DMS 273 (cell line): ENCODE measurements at regions not wholly inside any gene's neighbourhood (a gene's known extent, or its start where the extent isn't known, plus 50 kb on each side); places are given as distances from the start of the nearest gene placed in this dataset.
"Not testable (repeated sequence)": the region's sequence is repeated elsewhere in the genome, so short reads cannot be mapped to it uniquely, and the experiment has no call there.

Experiments used
- DNase-seq: peaks from one replicate; lab custom pipeline; 2025; ENCODE audit not compliant: unreplicated experiment; lab: John Stamatoyannopoulos, UW

DNA sequence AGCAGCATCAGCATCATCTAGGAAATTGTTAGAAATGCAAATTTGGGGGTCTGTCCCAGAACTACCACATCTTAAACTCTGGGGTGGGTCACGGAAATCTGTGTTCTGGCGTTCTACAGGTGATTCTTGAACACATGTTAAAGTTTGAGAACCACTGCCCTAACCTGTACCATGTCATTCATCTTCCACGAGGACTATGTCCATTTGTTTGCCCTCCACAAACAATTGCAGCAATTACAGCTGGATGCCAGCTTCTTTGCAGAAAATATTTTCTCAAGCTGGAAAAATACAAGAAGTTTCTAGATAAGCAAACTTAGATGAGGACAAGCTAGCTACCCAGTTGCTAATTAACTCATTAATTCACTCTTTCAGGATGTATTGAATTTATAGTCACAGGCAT lies 54.1 kb downstream of the MAFB start:
- no peak for DNase-seq

DNA sequence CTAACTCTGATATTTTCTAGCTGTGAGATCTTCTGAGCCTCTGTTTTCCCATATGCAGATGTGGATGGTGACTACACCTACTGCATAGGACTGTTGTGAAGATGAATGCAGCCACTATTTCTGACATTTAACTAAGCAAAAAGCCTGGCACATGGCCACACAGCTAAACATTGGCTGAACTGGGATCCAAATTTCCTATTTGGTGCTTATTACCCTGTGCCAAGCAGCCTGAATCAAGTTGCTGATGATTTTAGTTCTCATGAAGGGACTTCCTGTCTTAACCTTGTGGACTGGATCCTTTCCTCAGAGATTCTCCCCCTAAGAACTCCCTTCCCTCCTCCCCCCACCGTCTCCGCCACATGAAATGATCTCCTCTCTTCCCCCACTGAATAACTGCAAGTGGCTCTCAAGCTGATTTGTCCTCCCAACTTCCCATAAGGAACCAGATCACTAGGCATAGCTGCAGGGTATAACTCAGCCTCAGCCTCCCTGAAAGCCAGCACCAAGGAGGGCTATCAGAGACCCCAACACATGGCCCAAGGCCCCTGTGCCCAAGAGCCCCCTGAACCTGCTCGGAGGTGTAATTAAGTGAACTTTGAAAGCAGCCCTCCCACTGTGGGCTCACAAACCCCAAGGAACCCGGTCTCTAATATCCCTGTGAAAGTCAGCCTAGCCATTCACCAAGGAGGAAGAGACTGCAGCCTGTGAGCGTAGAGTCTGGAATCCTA lies 55.7 kb downstream of the MAFB start:
- DNase-seq, result no peak

DNA sequence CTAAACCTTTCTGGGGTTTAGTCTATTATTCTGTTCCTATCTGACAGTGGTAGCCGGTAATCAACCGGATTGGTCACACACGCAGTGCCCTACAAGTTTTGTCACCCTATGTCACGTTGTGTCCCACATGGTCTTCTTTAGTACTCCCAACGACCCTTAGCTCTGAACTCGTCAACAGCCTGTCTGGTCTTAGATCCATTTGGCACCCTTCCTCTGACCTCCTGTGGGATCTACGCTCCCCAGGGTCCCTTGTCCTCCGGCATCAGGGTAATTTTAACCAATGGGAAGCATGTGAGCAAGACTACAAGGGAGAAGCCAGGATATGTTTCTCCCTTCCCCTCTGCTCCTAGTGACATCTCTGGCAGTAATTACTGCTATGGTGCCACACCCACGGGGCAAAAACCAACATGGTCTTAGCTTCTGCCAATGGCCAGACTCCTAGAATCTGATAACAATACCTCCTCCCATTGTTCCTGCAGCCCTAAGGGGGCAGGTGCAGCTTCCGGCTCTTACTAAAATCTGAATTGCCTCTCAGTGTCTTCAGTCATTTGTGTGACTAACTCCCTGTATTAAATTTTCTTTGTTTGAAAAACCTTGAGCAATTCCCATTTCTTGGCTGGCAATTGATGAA lies 56.6 kb downstream of the MAFB start:
- DNase-seq, result no peak

DNA sequence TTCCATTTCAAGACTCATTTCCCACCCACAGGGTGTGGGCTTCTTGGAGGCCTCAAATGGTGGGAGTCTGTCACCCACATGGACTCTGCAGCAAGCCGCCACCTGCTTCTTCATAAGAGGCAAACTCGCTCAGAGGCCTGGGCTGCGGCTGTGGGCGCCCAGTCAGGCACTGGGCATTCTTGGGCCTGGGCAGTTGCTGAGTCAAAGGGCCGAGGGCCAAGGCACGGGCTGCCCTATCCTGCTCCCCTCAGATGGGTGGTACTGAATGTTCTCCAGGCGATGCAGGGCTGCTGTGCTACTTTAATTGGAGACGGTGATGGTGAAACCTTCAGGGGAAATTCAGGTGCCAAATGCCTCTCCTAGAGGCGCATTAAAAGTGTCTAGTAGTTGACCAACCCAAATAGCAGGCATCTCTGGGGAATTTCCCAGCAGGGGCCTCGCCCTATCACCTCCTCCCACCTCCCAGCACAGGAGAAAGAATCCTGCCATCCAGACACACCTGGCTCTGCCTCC lies 57.9 kb downstream of the MAFB start:
- DNase-seq, result no peak

DNA sequence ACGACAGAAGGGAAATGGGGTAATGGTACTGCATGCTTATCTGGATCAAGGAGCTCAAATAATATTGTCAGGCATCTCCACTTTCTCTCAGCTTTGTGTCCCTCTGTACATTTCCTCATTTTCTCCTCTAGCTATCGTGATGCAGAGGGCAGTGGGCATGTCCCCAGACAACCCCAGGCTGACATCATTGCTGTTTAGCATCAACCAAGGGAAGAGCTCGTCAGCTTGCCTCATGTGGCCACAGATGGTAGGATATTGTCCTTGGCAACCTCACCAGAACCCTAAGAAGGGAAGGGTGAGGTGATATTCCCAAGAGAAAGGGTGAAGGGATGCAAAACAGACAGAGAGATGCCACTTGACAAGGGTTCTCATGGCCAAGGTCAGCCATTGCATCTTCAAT lies 58.3 kb downstream of the MAFB start:
- peak; percentile 44 for DNase-seq

DNA sequence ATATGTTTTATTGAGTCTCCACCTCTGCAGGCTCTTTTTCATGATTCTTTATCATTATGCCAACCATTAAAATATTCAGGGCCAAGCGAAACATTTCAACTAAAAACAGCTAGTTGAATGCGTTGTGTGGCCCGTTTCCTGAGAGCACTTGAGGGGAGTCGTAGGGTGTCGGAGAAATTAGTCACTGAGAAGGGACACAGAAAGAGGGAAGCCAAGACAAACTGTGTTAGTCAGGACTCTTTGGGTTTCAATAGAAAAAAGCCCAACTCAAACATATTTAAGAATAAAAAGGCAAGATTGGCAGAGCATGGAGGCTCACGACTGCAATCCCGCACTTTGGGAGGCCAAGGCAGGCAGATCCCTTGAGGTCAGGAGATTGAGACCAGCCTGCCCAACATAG lies 58.9 kb downstream of the MAFB start:
- DNase-seq, result no peak

DNA sequence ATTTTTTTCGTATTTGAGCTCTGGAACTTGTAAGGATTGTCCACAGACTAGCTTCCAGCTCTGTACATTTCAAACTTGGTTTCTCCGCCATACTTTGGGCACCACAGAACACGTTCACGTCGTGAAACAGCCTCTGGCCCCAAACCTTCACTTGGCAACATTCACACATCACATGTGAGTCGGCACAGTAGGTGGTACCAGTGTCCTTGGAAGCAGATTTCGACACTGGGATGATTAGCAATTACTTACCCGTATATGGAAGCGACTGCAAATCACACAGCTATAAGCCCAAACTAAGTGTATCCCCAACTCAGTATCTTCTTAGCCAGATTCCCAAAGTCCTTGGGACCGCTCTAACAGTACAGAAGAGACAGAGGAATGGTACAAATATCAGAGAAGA lies 60.2 kb downstream of the MAFB start:
- peak; percentile 41 for DNase-seq

DNA sequence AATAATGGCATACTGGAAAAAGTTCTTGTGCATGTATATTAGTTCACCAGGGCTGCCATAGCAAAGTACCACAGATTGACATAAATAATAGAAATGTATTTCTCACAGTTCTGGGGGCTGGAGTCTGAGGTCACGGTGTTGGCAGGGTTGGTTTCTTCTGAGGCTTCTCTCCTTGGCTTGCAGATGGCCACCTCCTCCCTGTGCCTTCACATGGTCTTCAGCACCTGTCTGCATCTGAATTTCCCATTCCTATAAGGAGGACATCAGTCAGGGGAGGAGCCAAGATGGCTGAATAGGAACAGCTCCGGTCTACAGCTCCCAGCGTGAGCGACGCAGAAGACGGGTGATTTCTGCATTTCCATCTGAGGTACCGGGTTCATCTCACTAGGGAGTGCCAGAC lies 70.0 kb downstream of the MAFB start:
- not testable (repeated sequence) for DNase-seq

DNA sequence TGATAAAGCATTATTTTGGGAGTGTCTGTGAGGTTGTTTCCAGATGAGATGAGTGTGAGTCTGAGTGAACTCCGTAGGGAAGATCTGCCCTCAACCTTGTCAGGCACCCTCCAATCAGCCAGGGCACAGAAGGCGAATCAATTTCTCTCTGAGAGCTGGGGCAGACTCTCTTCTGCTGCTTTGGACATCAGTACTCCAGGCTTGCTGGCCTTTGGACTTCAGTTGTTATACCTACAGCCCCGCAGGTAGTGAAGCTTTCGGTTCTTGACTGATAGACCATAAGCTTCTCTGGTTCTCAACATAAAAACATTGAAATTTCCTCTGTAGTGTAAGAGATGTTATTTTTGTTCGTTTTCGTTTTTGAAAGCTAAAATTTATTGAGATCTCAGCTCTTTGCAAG lies 71.4 kb downstream of the MAFB start:
- no peak for DNase-seq

DNA sequence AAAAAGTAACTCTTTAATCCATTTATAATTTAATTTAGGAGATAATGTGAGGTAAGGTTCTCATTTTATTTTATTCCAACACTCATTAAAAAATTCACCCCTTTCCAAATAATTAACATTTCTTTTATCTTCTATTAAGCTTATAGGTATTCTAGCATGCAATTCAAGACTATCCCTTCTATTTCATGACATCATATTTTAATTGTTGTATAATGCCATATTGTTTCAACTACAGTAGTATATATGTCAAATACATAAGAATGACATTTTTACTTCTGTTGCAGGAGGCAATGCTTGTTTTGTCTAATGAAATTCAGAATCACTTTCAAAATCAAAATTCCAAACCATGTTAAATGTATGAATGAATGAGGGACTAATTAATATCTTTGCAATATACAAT lies 76.2 kb downstream of the MAFB start:
- DNase-seq, result no peak

DNA sequence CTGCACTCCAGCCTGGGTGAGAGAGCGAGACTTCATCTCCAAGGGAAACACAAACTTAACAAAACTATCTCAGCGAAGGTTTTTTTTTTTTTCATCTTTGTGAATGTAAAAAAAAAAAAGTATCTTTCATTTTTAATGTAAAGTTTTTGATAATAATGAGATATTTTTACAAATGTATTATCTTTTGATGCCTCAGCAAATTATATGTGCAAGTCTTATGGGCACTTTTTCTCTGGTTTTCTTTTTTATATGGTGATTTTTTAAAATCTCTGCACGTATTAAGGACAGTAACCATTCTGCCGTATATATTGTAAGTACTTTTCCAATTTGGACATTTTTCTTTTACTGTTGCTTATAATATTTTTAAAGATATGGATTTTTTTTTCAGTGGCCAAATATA lies 76.8 kb downstream of the MAFB start:
- DNase-seq, result no peak

DNA sequence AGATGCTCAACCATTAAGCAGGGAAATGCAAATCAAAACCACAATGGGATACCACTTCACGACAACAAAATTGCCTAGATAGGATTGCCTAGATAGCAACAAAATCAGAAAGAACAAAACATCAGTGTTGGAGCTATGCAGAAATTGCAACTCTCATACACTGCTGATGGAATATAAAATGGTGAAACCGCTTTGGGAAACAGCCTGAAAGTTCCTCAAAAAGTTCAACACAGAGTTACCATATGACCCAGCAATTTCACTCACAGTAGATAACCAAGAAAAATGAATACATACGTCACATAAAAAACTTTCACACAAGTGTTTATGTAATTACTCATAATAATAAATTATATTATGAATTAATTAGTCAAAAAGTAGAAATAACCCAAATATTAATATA lies 78.3 kb downstream of the MAFB start:
- DNase-seq, result no peak

DNA sequence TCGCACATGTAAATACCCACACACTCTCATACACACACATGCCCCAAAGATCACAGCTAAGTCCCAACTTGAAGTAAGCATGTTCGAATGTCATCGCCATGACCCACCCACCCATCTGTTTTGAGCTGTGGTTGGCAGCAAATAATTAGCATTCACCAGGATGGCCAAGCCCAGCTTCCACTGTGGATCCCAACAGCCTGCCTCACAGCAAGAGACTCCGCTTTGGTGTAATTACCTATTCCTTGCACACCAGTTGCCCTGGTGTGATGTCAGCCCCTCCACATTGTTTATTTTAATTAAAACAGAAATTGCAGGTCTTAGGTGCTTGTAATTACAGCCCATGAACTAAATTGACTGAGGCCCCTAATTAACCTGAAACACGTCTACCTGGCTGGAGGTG lies 81.1 kb downstream of the MAFB start:
- DNase-seq, result peak; percentile 73

DNA sequence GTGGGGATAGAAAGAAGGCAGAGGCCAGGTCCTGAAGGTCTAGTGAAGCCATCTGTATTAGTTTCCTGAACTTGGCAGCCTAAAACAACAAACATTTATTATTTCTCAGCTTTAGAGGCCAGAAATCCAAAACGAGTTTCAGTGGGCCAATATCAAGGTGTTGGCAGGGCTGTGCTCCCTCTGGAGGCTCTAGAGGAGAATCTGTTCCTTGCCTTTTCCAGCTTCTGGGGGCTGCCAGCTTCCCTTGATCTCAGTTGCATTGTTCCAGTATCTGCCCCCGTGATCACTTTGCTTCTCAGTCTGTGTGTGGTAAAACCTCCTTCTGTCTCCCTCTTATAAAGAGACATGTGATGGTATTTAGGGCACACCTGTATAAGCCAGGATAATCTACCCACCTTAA lies 82.4 kb downstream of the MAFB start:
- peak; percentile 14 for DNase-seq

DNA sequence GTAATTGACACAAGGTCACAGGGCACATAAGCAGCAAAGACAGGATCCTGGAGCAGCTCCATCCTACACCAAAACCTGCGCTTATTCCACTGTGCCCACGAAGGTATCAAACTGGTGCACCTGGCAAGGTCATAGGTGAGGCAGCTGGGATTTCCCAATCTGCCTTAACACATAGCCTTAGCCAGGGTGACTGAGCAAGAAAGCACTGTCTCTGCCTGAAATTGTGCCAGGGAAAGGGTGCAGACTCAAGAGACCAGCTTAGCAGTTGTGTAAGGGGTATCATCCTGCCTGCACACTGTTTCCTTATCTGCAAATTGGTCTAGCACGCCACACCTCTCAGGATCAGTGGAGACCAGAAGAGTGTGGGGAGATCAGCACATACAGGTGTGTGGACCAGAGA lies 82.8 kb downstream of the MAFB start:
- no peak for DNase-seq

DNA sequence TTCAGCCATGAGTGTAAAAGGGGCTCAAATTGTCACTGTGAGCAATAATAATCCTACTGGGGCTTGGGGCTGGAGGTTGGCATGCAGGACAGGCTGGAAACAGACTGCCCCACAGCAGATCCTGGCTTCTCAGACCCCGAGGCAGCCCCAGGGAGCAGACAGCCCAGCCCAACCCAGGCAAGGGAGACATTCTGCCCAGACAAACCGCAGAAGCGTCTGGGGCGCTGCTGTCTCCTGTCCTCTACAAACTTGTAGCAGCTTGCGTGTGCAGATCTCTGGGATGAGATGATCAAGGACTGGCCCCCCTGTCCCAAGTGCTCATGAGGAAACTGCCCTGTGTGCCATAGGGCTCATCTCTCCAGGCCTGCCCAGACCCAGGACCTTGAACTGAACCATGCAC lies 84.6 kb downstream of the MAFB start:
- DNase-seq, result no peak

DNA sequence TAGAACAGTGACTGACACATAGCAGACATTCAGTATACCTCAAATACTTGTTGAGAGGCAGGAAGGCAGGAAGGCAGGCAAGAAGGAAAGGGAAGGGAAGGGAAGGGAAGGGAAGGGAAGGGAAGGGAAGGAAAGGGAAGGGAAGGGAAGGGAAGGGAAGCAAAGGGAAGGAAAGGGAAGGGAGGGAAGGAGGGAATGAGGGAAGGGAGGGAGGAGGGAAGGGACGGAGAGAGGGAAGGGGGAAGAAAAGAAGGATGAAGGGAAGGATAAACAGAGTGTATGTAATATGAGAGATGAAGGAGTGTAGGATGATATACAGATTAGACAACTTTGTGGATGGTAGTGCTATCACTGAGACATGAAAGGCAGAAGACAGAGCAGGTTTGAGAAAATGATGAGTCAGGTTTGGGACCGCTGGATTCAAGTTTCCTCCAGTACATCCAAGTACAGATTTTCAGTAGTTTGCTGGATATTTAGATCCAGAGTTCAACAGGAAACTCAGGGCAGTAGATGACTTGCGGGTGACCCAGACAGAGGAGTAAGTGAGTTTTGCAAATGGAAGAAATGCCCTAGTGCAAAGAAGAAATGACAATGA lies 85.9 kb downstream of the MAFB start:
- no peak for DNase-seq

DNA sequence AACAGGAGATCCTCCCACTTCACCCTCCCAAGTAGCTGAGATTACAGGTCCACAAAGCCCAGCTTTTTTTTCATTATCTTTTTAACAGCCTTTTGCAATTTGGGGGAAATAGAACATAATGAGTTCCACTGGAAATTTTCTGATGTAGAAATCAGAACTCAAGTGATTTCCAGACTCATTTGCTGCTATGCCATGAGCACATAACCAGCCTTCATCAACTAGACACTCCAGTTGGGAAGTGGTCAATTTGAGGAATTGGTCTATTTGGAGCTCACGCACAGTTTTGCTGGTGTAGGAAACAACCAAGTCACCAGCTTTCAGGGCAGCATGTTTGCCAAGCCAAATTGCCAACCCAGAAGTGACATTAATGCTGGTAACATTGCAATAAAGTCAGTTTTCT lies 86.7 kb downstream of the MAFB start:
- DNase-seq, result no peak

DNA sequence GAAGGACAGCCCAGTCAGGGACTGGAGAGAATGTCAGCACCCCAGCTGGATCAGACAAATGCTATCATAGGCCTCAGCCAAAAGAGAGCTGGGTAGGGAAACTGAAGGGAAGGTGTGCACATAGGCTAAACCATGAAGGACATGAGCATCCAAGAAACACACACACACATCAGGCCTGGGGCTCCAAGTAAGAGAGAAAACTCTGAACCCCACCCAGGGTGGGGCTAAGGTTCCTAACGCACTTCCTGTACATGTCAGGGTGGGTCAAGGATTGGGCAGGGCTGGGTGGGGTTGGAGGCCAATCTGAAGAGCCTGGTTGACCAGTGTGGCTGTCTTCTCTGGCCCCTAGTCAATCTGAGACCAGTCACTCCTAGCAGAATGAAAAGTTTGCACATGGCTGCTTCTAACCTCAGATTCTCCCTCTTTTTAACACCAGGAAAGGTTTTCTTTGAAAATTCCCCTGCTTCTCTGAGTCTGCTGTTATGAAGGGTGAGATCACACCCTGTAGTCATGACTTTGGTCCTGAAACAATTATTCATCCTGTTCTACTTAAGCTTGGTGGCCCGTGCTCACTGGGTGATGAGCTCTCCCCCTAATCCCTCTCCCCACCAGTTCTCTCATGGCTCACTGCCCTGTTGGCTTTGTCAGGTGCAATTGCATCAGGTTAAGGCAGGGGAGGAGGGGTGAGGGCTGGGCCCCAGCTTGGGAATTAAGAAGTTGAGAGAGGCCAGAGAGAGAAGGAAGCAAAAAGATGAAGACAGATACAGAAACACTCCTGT lies 88.4 kb downstream of the MAFB start:
- DNase-seq, result no peak

DNA sequence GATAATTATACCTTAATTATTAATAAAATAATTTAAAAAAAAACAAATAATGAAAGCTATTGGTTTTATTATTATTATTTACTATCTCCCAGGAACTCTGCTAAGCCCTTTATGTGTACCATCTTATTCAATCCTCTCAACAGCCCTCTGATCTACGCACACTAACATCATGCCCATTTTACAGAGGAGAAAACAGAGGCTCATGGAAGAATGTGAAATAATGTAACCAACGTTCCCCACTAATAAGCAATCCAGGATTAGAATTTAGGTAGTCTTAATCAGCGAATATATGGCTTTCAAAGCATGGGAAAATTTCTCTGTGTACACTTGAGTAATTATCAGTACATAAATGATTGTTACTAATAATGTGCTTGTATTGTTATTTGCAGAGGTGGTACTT lies 89.0 kb downstream of the MAFB start:
- DNase-seq, result no peak

DNA sequence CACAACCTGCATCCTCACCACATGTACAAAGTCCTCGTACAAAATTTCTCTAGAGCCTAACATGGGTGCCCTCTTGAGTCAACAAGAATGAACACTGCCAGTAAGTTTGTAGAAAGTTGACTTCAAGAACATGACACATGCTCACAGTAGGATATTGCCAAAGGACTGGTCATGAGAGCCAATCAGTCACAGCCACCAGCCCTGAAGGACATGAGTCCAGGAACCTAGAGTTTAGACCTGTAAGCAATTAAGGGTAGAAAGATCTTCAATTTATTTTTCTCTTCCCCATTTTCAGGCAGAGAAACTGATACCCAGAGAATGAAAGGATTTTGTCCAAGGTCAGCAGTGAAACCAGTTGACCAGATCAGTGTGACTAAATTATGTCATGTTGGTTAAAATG lies 96.1 kb downstream of the MAFB start:
- no peak for DNase-seq

DNA sequence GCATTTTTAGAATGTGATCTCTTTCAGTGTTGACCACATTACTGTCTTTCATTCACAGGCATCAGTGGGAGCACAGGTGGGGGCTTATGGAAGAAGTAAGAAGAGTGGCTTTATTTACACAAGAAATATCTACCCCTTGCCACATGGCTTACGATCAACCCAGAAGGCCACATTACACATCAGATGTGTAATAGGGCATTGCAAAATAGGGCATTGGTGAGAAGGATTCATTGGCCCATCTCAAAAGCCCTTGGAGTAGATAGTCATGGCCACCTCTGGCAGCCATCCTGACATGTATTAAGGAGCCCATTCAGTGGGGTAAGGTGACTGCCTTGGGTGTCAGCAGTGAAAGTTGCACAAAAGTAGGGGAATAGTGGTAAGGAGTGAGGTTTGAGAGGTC lies 97.5 kb downstream of the MAFB start:
- no peak for DNase-seq
